ENCODE measurements at regions not wholly inside any gene's neighbourhood (a gene's known extent, or its start where the extent isn't known, plus 50 kb on each side); places are given as distances from the start of the nearest gene placed in this dataset.

DNA sequence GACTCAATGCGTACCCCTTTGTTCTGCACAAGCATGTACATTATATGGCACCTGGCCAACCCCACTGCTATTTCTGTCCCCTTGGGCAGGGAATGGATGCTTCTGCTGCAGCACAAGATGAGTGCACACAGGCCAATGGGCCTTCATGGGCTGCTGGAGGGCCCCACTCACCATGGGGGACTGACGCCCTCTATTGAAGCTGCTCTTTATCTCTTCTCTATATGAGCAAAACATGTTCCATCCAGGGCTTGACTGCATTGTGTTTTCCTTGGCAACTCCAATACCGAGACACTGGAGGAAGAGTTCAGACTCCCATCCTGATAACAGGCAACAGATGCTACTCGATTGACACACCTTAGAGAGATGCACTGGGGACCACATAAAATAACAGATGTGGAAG, 251.6 kb upstream of the NCKAP5 start:
- H3K4me1 ChIP-seq (ENCODE audit: control insufficient read depth in 1 of 2, insufficient read depth in 2 of 2, low read length in 2 of 2) = peaks cover 14 to 31% of the 10 kb centered on the region in 2 experiments; a peak in 3 of 4 replicates
- 0 out of 2 replicates have a peak, but pooled peaks have one; percentile 16 for ATAC-seq
- CTCF ChIA-PET = interaction anchor here (1.0 kb wide), 1 partner anchor 300 kb away, joined by 3 read pairs; no protein-coding TSS in a partner anchor

DNA sequence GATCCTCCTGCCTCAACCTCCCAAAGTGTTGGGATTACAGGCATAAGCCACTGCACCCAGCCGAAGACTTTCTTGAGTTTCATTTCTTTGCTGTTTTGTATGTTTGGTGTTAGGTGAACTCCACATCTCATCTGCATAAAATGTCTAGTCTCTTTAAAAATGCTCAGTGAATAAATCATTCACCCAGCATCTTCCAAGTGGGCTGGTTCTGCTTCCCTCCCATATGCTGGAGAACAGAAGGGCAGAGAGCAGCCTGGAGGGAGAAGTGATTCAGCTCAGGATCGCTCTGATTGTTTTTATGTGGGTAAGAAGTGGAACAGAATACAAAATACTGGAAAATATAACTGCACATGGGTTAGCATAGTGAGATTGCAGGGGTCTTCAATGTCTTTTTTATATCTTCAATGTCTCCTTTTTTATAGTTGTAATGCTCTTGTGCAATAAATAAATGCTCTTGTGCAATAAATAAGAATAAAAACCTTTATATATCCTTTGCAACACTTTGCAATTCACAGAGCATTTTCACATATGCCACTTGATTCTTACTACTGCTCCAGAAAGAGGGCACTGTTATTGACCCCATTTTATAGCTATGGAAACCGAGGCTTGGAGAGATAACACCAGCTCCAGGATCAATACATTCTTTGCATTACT, 253.0 kb upstream of the NCKAP5 start:
- no peaks in the 10 kb centered on the region for H3K36me3 ChIP-seq (ENCODE audit: control insufficient read depth in 1 of 2, insufficient read depth in 2 of 2, low read length in 2 of 2)
- no peak overlapping the region for H3K4me3 ChIP-seq (replicated peaks in 1 of 2; ENCODE audit: low read depth in 1 of 2, low read length in 2 of 2)
- ChIA-PET CTCF (no interaction called here), RAD21 (ENCODE audit: low non-redundant PET in 1 of 2, low total read pairs in 2 of 2, uncharacterized antibody in 2 of 2, unreplicated experiment in 2 of 2) (no interaction called here), POLR2A (no interaction called here)
- no peaks in the 10 kb centered on the region for H3K9me2 ChIP-seq (ENCODE audit: insufficient read depth)
- H3K27ac ChIP-seq (ENCODE audit: low read depth, low read length) = no peak overlapping the region
- H3K27me3 ChIP-seq (ENCODE audit: insufficient read depth, low read length) = no peaks in the 10 kb centered on the region
- no peak for DNase-seq (ENCODE audit: low read depth, low spot score)
- intact Hi-C loops (cut with micrococcal nuclease) = no loop called here
- H2AFZ ChIP-seq (ENCODE audit: low read depth, low read length, poor library complexity, severe bottlenecking) = no peak overlapping the region
- H3K9ac ChIP-seq (ENCODE audit: low read length) = no peak overlapping the region
- no TSS peak for BruUV-seq (replicated peaks)
- H3K4me2 ChIP-seq (ENCODE audit: low read length) = no peak overlapping the region
- H3K79me2 ChIP-seq (ENCODE audit: insufficient read depth, low read length) = no peaks in the 10 kb centered on the region
- no peaks in the 10 kb centered on the region for H4K20me1 ChIP-seq (ENCODE audit: insufficient read depth)
- no peak for TF ChIP-seq ELF1 (IDR thresholded peaks at IDR 0.05; ENCODE audit: borderline replicate concordance, low read depth)
- TF ChIP-seq YY1 (IDR thresholded peaks at IDR 0.05; ENCODE audit: extremely low read depth, insufficient replicate concordance, low read depth, low read length) = no peak
- peaks cover 14 to 26% of the 10 kb centered on the region in 2 experiments; a peak in 3 of 4 replicates for H3K4me1 ChIP-seq (ENCODE audit: control insufficient read depth in 1 of 2, insufficient read depth in 2 of 2, low read length in 2 of 2)
- no peaks in the 10 kb centered on the region for H3K9me3 ChIP-seq (ENCODE audit: control insufficient read depth in 1 of 2, insufficient read depth in 1 of 2, low read depth in 1 of 2, low read length in 2 of 2)
- no peak for ATAC-seq

More for the DNA sequence above, 251.6 kb upstream of the NCKAP5 start:
- no peaks in the 10 kb centered on the region for H3K27me3 ChIP-seq (ENCODE audit: insufficient read depth, low read length)
- no peak overlapping the region for H3K27ac ChIP-seq (ENCODE audit: low read depth, low read length)
- no peak for TF ChIP-seq FOSL1 (IDR thresholded peaks at IDR 0.05; ENCODE audit: low read depth)
- TF ChIP-seq CTCF (IDR thresholded peaks at IDR 0.05 in 2 of 3, conservative IDR thresholded peaks at IDR 0.05 in 1 of 3; ENCODE audit: borderline replicate concordance in 1 of 3, insufficient read depth in 1 of 3, low read depth in 2 of 3, low read length in 2 of 3) = 0 out of 6 replicates have a peak, but pooled peaks of 1 of the 3 experiments have one; percentile 16
- peak; percentile 42 for TF ChIP-seq RAD21 (IDR thresholded peaks at IDR 0.05; ENCODE audit: low read depth)
- no peaks in the 10 kb centered on the region for H3K9me2 ChIP-seq (ENCODE audit: insufficient read depth)
- H3K4me3 ChIP-seq (replicated peaks in 1 of 2; ENCODE audit: low read depth in 1 of 2, low read length in 2 of 2) = no peak overlapping the region
- H3K36me3 ChIP-seq (ENCODE audit: control insufficient read depth in 1 of 2, insufficient read depth in 2 of 2, low read length in 2 of 2) = no peaks in the 10 kb centered on the region
- no peaks in the 10 kb centered on the region for H4K20me1 ChIP-seq (ENCODE audit: insufficient read depth)
- no peak overlapping the region for H3K9ac ChIP-seq (ENCODE audit: low read length)
- POLR2A ChIA-PET = no interaction called here
- H3K4me2 ChIP-seq (ENCODE audit: low read length) = no peak overlapping the region
- BruUV-seq (replicated peaks) = no TSS peak
- intact Hi-C loops (cut with micrococcal nuclease) = no loop called here
- H2AFZ ChIP-seq (ENCODE audit: low read depth, low read length, poor library complexity, severe bottlenecking) = no peak overlapping the region
- RAD21 ChIA-PET (ENCODE audit: low non-redundant PET in 1 of 2, low total read pairs in 2 of 2, uncharacterized antibody in 2 of 2, unreplicated experiment in 2 of 2) = no interaction called here
- H3K9me3 ChIP-seq (ENCODE audit: control insufficient read depth in 1 of 2, insufficient read depth in 1 of 2, low read depth in 1 of 2, low read length in 2 of 2) = no peaks in the 10 kb centered on the region
- no peak for DNase-seq (ENCODE audit: low read depth, low spot score)
- H3K79me2 ChIP-seq (ENCODE audit: insufficient read depth, low read length) = no peaks in the 10 kb centered on the region
